ENCODE measurements at regions not wholly inside any gene's neighbourhood (a gene's known extent, or its start where the extent isn't known, plus 50 kb on each side); places are given as distances from the start of the nearest gene placed in this dataset.

DNA sequence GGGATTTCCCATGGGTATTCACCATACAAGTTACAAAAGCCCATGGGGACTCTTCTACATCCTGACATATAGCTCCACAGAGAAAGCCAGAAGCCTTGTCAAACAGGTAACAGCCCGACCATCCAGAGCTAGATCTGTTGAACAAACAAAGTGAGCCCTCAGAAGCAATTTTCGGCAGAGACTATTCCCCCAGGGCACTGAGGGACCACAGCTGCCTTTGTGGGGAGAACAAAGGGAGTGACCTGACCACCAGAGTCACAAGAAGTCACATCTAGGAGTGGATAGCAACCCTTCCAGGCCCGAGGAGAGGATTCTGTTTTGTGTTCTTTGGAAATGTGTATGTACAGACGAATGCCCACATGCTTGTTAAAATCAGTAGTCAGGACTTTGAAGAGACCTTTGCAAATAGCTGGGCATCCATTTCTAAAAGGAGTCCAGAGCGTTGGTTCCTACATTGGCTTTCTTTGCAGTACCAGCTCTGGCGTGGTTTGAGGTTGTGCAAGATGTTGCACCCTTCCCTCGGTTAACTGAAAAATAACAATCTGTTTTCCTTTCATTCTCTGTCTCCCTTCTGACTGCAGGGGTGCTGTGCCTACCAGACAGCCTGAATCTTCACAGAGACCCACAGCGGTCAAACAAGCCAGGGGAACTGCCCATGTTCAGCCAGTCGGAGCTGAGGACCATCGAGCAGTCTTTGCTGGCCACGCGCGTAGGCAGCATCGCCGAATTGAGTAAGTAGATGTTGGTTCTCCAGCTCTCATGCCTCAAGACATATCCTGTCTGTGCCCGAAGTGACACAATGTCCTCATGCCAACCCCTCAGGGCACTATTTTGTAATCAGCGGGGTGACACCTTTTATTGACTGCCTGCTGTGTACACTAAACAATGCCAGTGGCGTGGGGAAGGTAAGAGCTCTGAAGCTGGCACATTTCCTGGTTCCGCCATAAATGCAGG, 165.4 kb upstream of the PWP1 start:
- no peak overlapping the region for H3K4me3 Mint-ChIP-seq
- peaks cover 0 to 2% of the 10 kb centered on the region in 2 donors for H3K36me3 Mint-ChIP-seq
- peaks cover 6 to 7% of the 10 kb centered on the region in 2 donors for H3K9me3 Mint-ChIP-seq
- ATAC-seq (replicated peaks) (no peak), DNase-seq (no peak)
- H3K27ac Mint-ChIP-seq: no peak overlapping the region
- H3K4me1 Mint-ChIP-seq: peaks cover 6 to 7% of the 10 kb centered on the region in 2 donors
- no peaks in the 10 kb centered on the region for H3K27me3 Mint-ChIP-seq

DNA sequence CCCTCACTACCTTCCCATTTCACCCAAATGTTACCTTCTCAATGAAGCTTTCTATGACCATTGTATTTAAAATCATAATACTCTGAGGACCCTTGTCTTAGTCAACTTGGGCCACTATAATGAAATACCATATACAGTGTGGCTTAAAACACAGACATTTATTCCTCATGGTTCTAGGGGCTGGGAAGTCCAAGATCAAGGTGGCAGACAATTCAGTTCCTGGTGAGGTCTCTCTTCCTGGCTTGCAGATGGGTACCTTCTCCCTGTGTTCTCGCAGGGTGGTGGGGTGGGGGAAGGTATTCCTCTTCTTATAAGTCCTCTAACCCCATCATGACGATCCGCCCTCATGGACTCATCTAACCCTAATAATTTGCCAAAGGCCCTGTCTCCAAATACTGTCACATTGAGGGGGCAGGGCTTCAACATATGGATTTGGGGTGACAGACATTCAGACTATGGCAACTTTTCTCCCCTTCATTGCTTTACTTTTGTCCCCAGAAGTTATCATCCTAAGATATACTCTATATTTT, 163.7 kb upstream of the PWP1 start:
- Mint-ChIP-seq H3K27ac (no peak overlapping the region), H3K27me3 (no peaks in the 10 kb centered on the region), H3K4me1 (no peaks in the 10 kb centered on the region), H3K9me3 (peaks cover 6 to 7% of the 10 kb centered on the region in 2 donors), H3K4me3 (no peak overlapping the region), H3K36me3 (peaks cover 0 to 2% of the 10 kb centered on the region in 2 donors)
- ATAC-seq (replicated peaks) (no peak), DNase-seq (no peak)

DNA sequence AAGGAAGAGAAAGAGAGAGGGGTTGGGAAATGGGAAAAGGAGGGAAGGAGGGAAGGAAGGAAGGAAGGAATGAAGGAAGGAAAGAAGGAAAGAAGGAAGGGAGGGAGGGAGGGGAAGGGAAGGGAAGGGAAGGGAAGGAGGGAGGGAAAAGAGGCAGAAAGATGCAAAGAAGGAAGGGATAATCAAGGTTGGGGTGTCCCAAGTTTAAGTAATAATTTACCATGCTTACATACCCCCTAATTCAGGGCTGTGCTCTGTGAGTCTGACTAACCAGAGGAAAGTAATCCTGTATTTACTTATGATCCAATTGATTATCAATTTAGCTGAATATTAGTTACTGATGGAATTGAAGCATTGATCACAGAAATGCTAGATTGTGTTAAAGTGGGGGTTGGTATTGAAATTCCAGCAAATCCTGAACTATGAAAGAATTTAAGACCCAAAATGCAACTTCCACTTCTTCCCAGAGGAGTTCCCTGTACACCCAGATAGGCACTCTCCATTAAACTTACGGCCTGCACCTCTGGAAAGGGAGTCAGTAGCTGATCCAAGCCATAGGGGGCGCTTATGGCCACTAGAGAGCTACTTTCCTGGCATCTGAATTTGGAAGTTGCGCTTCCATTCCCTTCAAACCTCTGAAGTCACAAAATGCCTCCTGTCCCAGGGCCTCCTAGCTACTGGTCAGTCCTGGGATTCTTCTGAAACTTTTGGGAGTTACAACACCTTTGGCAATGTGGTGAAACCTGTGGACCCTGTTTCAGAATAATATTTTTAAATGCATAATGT, 162.7 kb upstream of the PWP1 start:
- Mint-ChIP-seq H3K27me3 (no peaks in the 10 kb centered on the region), H3K4me1 (no peaks in the 10 kb centered on the region), H3K27ac (no peak overlapping the region), H3K4me3 (no peak overlapping the region), H3K9me3 (peaks cover 6% of the 10 kb centered on the region in 2 donors), H3K36me3 (peaks cover 0 to 2% of the 10 kb centered on the region in 2 donors)
- DNase-seq (no peak), ATAC-seq (replicated peaks) (no peak)

DNA sequence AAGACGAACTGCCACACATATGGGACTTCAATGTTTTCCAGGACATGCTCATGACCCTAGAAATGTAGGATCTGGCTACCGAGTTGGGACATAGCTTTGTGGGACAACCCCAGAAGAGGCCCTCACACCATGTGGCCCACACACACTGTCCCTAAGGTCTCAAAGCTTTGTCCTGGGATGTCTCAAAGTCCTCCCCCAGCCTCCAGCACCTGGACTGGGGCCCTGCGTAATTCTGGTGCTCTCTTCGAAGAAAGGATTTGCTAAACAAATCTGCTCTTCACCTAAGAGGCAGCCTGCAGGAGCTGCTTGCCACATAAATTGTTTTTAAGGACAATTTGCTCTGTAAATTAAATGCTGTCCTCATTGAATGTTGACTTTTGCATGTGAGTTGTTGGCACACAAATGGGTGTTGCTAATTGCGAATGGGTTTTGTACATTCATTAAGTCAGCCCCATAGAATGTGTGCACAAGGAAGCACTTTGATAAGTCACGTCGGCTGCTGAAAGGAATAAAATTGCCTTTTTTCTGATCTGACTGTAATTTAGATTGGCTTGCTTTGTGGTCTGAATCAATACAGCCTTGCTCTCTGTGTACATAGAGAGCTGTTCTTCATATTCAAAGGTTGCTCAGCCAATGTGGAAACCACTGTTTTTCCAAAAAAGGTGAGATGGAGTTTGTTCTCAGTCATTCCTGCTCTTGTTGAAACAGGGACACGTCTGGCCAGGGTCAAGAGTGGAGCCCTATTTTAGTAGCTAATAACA, 161.6 kb upstream of the PWP1 start:
- ATAC-seq (replicated peaks): no peak
- Mint-ChIP-seq H3K4me1 (no peaks in the 10 kb centered on the region), H3K36me3 (peaks cover 0 to 2% of the 10 kb centered on the region in 2 donors), H3K27ac (no peak overlapping the region), H3K9me3 (peaks cover 6% of the 10 kb centered on the region in 2 donors), H3K27me3 (no peaks in the 10 kb centered on the region), H3K4me3 (no peak overlapping the region)
- DNase-seq: no peak

DNA sequence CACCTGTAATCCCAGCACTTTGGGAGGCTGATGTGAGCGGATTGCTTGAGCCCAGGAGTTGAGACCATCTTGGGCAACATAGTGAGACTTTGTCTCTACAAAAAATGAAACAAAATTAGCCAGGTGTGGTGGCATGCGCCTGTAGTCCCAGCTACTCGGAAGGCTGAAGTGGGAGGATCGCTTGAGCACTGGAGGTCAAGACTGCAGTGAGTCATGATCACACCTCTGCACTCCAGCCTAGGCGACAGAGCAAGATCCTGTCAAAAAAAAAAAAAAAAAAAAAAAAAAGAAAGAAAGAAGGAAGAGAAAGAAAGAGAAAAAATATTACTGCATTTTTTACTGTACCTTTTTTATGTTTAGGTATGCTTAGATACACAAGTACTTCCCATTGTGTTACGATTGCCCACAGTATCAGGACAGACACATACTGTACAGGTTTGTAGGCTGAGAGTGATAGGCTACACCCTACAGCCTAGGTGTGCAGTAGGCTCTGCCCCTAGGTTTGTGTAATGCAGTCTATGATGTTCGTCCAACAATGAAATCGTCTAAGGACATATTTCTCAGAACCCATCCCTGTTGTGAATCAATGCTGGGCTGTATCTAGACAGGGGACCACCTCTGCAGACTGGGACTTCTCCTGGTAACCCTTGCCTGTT, 160.4 kb upstream of the PWP1 start:
- H3K27ac Mint-ChIP-seq: no peak overlapping the region
- ATAC-seq (replicated peaks) (no peak), DNase-seq (no peak)
- no peaks in the 10 kb centered on the region for H3K4me1 Mint-ChIP-seq
- H3K27me3 Mint-ChIP-seq: no peaks in the 10 kb centered on the region
- no peak overlapping the region for H3K4me3 Mint-ChIP-seq
- H3K9me3 Mint-ChIP-seq: peaks cover 6% of the 10 kb centered on the region in 2 donors
- H3K36me3 Mint-ChIP-seq: peaks cover 0 to 2% of the 10 kb centered on the region in 2 donors

DNA sequence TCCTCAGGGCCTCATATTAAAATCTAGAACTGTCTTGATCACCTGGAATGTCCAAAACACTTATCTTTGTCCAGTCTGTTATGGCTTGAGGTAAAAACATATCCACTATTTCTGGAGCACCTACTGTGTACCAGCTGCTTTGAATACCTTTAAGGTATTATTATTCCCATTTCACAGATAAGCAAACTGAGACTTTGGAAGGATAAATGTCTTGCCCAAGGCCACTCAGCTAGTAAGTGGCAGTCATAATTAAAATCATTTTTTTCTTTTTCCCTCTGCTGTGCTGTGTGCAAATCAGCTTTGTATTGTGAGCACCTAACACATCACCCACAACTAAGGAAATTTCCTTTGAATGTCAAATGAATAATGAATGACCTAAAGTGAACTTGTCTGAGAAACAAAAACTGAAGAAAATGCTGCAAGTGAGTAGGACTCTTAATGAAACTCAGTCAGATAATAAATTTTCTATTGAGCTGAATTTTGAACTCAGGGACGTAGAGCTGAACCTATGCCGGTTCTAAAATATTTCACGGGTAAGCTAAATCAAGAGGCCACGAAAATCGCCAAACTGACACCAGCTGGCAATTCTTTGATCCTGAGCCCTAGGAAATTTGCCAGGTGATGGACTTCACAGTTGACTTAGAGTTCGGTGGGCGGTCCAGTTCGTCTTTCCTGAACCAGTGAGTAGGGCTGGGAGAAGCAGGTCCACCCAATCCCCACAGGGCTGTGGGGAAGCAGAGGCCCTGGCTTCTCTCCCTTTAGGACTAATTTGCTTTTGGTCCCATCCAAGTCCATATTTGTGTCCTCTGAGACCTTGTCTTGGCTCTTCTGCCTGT, 159.7 kb upstream of the PWP1 start:
- Mint-ChIP-seq H3K27me3 (no peaks in the 10 kb centered on the region), H3K4me1 (no peaks in the 10 kb centered on the region), H3K36me3 (peaks cover 0 to 2% of the 10 kb centered on the region in 2 donors), H3K9me3 (peaks cover 6% of the 10 kb centered on the region in 2 donors), H3K4me3 (no peak overlapping the region), H3K27ac (no peak overlapping the region)
- DNase-seq: no peak
- ATAC-seq (replicated peaks): no peak

DNA sequence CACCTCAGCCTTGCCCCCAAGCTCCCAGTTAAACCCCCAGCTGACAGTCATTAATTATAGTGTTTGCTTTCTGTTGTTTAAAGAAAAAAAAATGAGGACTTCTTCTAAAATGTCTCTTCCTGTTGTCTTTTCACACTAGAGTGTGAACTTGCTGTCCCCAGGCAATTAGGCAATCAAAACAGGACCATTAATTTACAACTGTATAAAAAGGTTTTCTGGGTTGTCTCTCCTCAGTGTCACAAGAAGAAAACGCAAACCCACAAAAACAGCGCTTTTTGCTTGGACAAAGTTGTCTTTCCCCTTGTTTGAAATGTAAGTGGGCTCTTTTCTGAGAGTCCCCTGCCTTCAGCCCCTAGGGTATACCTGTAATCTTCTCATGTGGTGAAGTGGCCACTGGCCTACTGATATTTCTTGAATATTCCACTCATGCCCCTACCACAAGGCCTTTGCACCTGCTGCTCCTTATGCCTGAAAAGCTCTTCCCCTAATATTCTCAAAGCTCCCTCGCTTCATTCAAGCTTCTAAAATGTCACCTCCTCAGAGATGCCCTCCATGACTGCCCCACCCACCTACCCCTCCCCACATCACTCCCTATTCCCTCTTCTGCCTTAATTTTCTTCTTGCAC, 158.9 kb upstream of the PWP1 start:
- DNase-seq (no peak), ATAC-seq (replicated peaks) (no peak)
- H3K9me3 Mint-ChIP-seq: peaks cover 4 to 5% of the 10 kb centered on the region in 2 donors
- no peak overlapping the region for H3K4me3 Mint-ChIP-seq
- H3K4me1 Mint-ChIP-seq: peaks cover 0 to under 1% of the 10 kb centered on the region in 2 donors
- H3K27ac Mint-ChIP-seq: no peak overlapping the region
- H3K36me3 Mint-ChIP-seq: peaks cover 0 to 2% of the 10 kb centered on the region in 2 donors
- no peaks in the 10 kb centered on the region for H3K27me3 Mint-ChIP-seq

DNA sequence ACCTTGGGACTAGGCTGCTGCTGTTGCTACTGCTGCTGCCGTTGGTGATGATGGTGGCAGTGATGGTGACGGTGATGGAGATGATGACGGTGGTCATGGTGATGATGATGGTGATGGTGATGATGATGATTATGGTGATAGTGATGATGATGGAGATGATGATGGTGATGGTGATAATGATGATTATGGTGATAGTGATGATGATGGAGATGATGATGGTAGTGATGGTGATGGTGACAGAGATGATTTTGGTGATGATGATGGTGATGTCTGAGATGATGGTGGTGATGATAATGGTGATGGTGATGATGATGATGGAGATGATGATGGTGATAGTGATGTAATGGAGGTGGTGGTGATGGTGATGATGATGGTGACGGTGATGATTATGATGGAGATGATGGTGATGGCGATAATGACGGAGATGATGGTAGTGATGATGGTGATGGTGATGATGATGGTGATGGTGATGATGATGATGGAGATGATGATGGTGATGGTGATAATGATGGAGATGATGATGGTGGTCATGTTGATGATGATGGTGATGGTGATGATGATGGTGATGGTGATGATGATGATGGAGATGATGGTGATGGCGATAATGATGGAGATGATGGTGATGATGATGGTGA, 156.8 kb upstream of the PWP1 start:
- H3K9me3 Mint-ChIP-seq: peaks cover 3% of the 10 kb centered on the region in 2 donors
- ATAC-seq (replicated peaks): no peak
- no peak for DNase-seq
- H3K27ac Mint-ChIP-seq: no peak overlapping the region
- H3K36me3 Mint-ChIP-seq: no peaks in the 10 kb centered on the region
- peaks cover 5 to 9% of the 10 kb centered on the region in 2 donors for H3K4me1 Mint-ChIP-seq
- no peak overlapping the region for H3K4me3 Mint-ChIP-seq
- no peaks in the 10 kb centered on the region for H3K27me3 Mint-ChIP-seq

DNA sequence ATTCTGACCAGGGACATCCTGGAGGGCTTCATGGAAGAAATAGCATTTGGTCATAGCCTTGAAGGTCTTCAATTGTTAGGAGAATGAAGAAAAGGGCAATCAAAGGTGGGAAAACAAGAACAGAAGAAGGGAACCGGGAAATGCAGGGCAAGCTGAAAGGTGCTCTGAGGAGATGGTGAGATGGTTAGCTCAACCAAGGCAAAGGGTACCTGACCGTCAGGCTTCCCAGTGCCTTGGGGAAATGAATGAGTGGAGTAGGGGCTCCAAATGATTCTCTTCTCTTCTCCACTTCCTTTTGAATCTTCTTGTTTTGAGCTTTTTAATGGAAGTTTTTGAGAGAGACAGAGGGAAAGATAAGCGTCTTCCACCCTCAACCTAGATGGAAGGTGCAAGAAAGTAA, 155.6 kb upstream of the PWP1 start:
- ATAC-seq (replicated peaks): no peak
- peaks cover 6 to 9% of the 10 kb centered on the region in 2 donors for H3K4me1 Mint-ChIP-seq
- no peak for DNase-seq
- no peaks in the 10 kb centered on the region for H3K27me3 Mint-ChIP-seq
- no peak overlapping the region for H3K27ac Mint-ChIP-seq
- H3K36me3 Mint-ChIP-seq: no peaks in the 10 kb centered on the region
- no peak overlapping the region for H3K4me3 Mint-ChIP-seq
- peaks cover 8 to 9% of the 10 kb centered on the region in 2 donors for H3K9me3 Mint-ChIP-seq

DNA sequence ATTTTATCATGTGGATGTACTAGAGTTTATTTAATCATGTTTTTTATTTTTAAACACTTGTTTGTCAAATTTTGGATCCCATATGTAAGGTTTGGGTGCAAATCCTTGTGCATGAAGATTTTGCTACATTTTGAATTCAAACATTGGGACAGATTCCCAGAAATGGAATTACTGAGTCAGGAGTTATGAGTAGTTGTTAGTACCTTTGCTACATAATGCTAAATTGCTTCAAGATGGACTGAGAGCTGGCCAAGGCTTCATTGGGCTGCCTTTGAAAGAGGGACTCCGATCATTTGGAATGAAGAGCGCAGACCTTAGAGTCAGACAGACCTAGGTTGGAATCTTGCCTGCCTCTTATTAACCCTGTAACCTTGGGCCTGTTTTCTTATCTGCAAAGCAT, 154.9 kb upstream of the PWP1 start:
- DNase-seq (no peak), ATAC-seq (replicated peaks) (no peak)
- Mint-ChIP-seq H3K27ac (no peak overlapping the region), H3K9me3 (peaks cover 9 to 11% of the 10 kb centered on the region in 2 donors), H3K36me3 (no peaks in the 10 kb centered on the region), H3K27me3 (no peaks in the 10 kb centered on the region), H3K4me1 (peaks cover 7 to 9% of the 10 kb centered on the region in 2 donors), H3K4me3 (no peak overlapping the region)

DNA sequence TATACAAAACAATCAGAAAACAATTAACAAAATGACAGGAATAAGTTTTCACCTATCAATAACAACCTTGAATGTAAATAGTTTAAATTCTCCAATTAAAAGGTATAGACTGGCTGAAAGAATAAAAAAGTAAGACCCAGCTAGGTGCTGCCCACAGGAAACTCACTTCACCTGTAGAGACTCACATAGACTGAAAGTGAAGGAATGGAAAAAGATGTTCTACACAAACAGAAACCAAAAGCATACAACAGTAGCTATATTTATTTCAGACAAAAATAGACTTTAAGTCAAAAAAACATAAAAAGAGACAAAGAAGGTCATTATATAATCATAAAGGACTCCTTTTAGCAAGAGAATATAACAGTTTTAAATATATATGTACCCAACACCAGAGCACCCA, 152.4 kb upstream of the PWP1 start:
- H3K36me3 Mint-ChIP-seq: no peaks in the 10 kb centered on the region
- no peaks in the 10 kb centered on the region for H3K27me3 Mint-ChIP-seq
- H3K4me3 Mint-ChIP-seq: no peak overlapping the region
- ATAC-seq (replicated peaks) (peak; percentile 57 to 59), DNase-seq (no peak)
- H3K9me3 Mint-ChIP-seq: peaks cover 9 to 11% of the 10 kb centered on the region in 2 donors
- H3K27ac Mint-ChIP-seq: no peak overlapping the region
- peaks cover 7 to 15% of the 10 kb centered on the region in 2 donors for H3K4me1 Mint-ChIP-seq

DNA sequence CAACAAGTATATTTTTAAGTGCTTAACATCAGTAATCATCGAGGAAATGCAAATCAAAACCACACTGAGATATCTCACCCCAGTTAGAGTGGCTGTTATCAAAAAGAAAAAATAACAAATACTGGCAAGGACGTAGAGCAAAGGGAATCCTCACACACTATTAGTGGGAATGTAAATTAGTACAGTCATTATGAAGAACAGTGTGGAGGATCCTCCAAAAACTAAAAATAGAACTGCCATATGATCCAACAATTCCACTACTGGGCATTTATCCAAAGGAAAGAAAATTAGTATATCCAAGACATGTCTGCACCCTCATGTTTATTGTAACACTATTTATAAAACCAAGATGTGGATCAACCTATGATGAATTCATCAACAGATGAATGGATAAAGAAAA, 149.0 kb upstream of the PWP1 start:
- no peaks in the 10 kb centered on the region for H3K27me3 Mint-ChIP-seq
- peaks cover 7 to 15% of the 10 kb centered on the region in 2 donors for H3K4me1 Mint-ChIP-seq
- H3K9me3 Mint-ChIP-seq: peaks cover 10 to 21% of the 10 kb centered on the region in 2 donors
- no peak for DNase-seq
- H3K27ac Mint-ChIP-seq: no peak overlapping the region
- ATAC-seq (replicated peaks): no peak
- H3K4me3 Mint-ChIP-seq: no peak overlapping the region
- no peaks in the 10 kb centered on the region for H3K36me3 Mint-ChIP-seq

Measured in stimulated activated naive B cell treated with anti-CD40 and anti-IgM and Interleukin-4, amounts not matched to agents 10 μg/mL and 1 μg/mL and 100 μg/mL, for 72 hours (primary cell).